Left kidney (tissue), 1 donor: ENCODE measurements at regions not wholly inside any gene's neighbourhood (a gene's known extent, or its start where the extent isn't known, plus 50 kb on each side); places are given as distances from the start of the nearest gene placed in this dataset.
"Not testable (repeated sequence)": the region's sequence is repeated elsewhere in the genome, so short reads cannot be mapped to it uniquely, and the experiment has no call there.

Experiments
- DNase-seq: peaks from one replicate; pipeline ENCODE4 v3.0.0-alpha.2; 2013

- DNase-seq, result no peak
Observed at GRCh38 chr1:83129107-83129506, 869.8 kb downstream of the TTLL7 start.

- peak; percentile 24 for DNase-seq
Observed at GRCh38 chr1:83125456-83125855, 873.5 kb downstream of the TTLL7 start.

DNA sequence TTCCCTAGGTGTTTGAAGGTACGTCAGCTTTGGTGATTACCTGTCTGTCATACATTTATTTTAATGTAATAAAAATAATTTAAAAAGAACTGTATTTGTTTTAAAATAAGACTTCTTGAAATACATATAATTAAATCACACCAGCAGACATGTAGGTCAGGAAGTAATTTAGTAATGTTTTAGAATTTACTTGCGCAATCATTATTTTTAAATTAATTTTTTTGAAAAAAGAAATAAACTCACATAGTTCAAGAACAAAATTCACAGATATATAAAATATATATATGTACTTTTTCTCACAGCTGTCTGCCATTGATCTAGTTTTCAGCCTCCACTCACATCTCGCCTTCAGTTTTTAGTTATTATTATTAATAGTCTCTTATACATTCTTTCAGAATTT is 875.9 kb downstream of the TTLL7 start:
- no peak for DNase-seq

DNA sequence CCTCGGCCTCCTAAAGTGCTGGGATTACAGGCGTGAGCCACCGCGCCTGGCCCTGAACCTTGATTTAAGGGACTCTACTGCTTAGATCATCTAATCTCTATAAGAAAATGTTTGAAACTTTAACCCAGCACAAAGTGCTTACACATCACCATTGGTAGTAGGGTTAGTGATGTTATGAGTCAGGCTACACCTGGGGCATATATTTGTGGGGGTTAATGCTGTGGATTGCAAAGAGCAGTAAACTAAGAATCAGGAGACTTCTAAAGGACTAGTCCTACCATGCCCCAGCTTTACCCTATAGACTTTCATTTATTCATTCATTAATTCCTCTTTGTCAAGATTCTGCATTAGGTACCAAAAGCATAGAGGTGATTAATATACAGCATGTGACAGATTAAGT is 880.5 kb downstream of the TTLL7 start:
- no peak for DNase-seq

- DNase-seq, result not testable (repeated sequence)
Observed at GRCh38 chr1:83117030-83117429, 881.9 kb downstream of the TTLL7 start.

GRCh38 chr1:83115785-83116184 is 883.1 kb downstream of the TTLL7 start:
- no peak for DNase-seq

GRCh38 chr1:83114136-83114834 is 884.6 kb downstream of the TTLL7 start:
- no peak for DNase-seq

- DNase-seq, result no peak
Observed at GRCh38 chr1:83113652-83114051, 885.3 kb downstream of the TTLL7 start.

DNA sequence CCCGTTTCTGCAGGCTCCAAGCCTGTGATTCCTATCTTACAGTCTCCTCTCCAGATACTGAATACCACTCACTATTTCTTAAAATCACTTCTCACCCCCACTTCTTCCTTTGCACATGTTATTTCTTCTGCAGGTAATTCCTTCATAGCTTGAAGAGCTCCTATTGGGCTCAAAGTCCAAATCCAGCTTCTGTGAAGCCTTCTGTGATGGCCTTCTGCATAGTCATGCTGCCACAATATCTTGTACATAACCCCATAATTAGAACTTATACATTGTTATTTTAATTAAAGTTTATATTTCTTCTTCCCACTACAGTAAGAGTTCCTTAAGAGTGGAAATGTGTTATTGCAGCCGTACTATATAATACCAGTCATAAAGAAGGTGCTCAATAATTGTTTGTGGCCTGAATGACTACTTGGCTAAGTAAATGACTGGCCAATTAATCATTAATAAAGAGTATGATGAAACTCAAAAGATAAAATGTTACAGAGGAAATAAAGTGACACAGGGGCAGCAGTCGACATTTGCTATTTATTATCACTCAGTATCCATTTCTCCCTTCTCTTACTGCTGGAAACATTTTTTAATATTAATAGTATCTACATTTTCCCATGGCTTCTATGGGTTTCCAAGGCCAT is 886.6 kb downstream of the TTLL7 start:
- DNase-seq, result no peak

- no peak for DNase-seq
Observed at GRCh38 chr1:83110156-83110555, 888.8 kb downstream of the TTLL7 start.

DNA sequence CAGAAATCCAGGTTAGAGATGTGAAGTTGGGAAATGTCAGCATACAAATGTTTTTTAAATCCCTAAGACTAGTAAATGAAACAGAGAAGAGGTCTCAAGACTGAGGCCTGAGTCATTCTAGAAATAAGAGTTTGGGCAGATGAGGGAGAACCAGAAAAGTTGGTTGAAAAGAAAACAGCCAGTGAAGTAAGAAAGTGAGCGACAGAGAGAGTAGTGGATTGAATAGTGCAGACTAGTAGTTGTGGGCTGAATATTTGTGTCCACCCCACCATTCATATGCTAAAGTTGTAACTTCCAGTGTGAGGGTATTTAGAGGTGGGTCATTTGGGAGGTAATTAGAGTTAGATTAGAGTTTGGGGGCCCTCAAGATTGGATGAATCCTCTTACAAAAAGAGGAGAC is 889.2 kb downstream of the TTLL7 start:
- no peak for DNase-seq

DNA sequence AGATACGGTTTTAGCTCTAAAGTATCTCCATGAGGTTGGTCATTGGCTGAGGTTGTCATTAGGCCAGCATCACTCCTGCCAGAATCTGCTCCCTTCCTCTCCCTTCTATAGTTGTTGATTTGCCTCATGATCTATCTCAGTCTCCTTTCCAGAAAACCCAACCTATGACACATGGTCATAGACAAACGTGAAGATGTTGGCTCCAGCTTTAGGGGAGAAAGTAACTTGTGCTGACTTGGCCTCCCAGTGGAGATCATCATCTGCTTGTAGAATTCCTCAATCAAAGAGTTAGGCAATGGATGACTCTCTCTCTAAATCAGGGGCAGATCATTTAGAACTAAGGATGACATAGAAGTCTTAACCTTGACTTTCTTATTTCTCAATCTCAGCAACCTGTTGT is 894.4 kb downstream of the TTLL7 start:
- no peak for DNase-seq

DNA sequence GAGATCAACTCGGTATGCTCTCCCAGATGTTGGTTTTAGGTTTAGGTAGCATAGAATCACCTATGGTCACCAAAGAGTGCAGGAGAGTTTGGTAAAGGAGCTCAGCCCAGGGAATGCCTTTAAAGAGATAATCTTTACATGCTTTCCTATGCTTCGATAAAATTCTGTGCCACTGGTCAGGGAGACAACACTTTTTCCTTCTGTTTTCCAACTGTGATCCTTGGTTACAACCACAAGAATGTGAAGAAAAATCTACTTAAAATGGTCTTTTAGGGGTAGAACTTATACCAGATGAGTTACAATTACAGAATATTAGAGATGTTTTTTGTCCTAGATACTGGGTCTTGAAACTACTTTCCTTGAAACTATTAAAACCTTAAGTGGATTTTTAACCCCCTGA is 895.6 kb downstream of the TTLL7 start:
- no peak for DNase-seq

GRCh38 chr1:83102630-83103071 is 896.3 kb downstream of the TTLL7 start:
- no peak for DNase-seq

- DNase-seq, result no peak
Observed at GRCh38 chr1:83101406-83101805, 897.5 kb downstream of the TTLL7 start.

GRCh38 chr1:83100133-83100532 is 898.8 kb downstream of the TTLL7 start:
- DNase-seq, result no peak

GRCh38 chr1:83098791-83099190 is 900.1 kb downstream of the TTLL7 start:
- DNase-seq, result no peak

GRCh38 chr1:83098131-83098530 is 900.8 kb downstream of the TTLL7 start:
- no peak for DNase-seq

DNA sequence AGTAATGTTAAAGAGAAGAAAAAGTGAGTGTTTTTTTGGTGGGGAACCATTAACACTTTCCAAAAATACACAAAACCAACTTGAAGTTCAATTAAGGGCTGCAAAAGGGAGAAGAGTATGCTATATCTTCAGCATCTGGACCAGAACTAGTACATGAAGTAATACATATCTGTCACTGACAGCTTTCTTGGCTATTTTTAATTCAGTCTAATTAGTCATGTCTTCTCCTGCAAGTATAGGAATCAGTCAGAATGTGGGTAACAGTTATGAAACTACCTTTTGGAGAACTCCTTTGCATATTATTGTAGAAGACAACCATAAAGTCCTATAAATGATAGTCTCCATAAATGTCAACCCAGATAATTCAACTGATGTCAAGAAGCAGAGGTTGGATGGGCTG is 901.2 kb downstream of the TTLL7 start:
- DNase-seq, result no peak

GRCh38 chr1:83095570-83095969 is 903.4 kb downstream of the TTLL7 start:
- no peak for DNase-seq

DNA sequence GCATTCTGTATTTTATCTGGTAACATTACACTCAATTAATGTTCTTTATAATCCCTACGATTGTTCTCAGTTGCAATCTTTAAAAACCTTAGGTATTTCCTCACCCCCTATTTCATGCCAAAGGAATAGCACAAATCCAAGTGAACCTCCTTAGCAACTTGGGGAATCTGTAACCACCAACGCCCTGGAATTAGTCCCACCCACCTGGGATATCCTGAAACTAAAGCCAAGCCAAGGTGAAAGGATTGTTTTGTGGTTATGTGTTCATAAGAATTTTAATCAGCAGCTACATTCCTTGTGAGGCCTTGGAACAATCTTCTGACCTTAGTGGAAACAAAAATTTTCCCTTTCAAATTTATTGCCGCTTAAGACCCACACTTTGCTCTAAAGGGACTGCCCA is 908.7 kb downstream of the TTLL7 start:
- no peak for DNase-seq

DNA sequence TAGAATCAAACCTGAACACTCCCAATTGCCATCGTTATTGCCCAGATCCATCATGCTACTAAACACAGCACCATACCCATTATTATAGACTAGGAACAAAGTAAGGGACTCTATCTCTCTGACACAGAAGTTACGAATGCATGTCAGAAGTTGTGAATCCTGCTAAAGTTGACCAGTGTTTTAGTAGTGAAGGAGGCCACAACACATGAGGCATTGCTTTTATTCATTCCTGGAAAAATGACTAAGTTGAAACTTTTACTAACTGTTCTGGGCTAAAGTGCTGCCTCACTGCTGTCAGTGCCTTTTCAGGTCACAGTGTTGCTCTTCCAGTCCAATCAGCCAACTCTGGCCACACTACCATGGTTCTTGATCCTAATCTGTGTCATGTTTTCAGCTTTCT is 911.1 kb downstream of the TTLL7 start:
- DNase-seq, result no peak

- DNase-seq, result no peak
Observed at GRCh38 chr1:83086986-83087512, 911.9 kb downstream of the TTLL7 start.

DNA sequence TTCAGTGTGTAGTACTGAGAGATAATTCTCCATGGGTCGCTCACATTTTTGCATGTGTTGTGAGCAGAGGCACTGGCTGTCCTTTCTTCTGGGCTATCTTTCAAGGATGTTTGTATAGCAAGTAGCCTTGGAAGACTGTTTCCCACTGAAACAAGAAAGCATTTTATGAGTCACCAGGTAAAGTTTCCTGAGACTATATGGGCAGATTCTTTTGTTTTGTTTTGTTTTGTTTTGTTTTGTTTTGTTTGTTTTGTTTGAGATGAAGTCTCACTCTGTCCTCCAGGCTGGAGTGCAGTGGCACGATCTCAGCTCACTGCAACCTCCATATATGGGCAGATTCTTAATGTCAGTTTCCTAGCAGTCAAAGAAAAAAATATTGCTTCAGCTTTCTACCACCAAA is 912.6 kb downstream of the TTLL7 start:
- no peak for DNase-seq
